GM18870 (cell line): ENCODE measurements at regions not wholly inside any gene's neighbourhood (a gene's known extent, or its start where the extent isn't known, plus 50 kb on each side); places are given as distances from the start of the nearest gene placed in this dataset.
A peak's percentile ranks its signal among the peaks of the same experiment; 100 is the strongest.

Source experiments
- ATAC-seq: cut with Tn5 transposase; IDR thresholded peaks from one replicate; pipeline ENCODE4 v1.9.1; 2021; ENCODE audit warnings: moderate library complexity; ENCODE audit not compliant: unreplicated experiment

DNA sequence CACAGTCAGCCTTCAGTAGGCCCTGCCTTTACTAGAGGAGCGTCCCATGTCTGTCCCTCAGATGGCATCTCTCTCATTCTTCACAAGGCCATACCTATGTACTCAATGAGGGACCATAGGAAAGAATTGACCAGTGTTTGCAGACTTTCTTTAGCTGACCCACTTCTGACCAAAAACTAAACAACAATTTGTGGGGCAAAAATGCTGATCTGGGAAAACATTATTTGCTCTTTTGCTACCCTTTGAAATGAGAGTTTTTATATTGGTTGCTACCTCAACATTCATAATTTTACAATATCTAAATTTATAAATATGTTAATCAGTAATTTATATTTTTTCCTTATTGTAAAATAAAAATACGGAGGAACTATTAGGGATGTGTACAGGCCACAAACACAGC, 539.4 kb upstream of the GJE1 start:
- no peak for ATAC-seq

DNA sequence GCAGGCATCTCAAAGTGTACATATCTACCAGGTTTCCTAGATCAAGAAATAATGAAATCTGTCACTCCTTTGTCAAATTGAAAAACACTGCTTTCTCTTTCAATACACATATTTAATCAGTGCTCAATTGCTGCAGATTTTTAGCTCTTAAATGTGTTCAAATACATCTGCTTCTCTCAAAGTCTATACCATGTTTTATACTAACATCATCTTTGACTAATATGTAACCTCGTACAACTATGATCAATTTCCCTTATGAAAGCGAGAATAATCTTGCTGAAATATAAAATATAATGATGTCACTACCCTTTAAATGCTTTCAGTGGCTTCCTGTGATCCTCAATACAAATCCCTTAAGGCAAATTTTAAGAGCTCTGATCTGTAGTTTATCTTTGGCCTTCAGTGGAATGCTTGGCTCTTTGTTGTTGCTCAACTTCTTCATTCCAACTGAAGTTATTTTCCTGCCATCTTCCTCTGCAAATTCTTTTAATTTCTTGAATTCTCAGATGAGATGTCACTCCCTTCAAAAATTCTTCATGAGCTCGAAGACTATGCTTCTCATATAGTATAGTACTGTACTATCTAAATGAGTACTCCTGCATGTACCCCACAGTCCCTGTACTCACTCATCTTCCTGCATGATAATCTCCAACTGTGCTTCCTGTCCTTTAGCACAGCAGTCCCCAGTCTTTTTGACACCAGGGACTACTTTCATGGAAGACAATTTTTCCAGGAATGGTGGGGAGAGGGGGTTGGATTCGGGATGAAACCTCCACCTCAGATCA, 545.1 kb upstream of the GJE1 start:
- ATAC-seq = no peak

DNA sequence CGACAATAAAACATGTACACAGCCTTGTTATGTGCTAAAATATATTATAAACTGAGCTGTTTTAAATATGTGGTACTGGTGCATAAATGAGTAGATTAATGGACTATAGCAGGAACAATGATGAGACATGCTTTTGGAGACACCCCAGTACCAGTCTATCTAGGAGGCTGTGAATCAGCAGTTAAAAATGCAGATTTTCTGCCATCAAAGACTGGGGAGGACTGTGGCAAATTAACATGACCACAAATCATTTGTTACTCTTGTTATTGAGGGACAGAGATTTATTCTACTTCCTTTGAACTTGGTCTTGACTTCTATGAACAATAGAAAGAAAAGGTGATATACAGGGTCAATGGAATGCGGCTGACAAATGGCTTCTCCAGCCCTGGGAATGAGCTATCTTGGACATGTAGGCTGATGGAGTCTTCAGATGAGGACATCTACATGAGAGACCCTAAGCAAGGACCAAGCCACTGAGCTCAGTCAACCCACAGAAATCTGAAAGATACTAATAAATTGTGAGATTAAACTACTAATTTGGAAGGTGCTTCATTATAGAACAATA, 551.7 kb upstream of the GJE1 start:
- no peak for ATAC-seq

DNA sequence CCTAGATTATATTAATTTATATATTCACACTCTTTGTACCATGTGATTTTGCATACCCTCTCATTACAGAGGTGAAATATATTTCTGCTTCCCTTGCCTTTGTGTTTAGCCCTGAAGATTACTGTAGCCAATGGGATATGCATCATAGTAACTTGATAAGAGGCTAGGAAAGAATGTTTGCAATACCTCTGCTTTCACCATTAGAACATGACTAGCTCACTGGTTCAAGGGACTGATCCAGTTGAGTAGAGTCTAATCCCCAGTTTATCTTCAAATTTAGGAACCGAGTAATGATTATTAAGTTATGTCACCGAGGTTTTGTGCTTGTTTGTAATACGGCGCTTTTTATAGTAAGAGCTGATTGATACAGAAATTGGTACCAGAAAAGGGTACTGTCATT, 552.6 kb upstream of the GJE1 start:
- no peak for ATAC-seq

DNA sequence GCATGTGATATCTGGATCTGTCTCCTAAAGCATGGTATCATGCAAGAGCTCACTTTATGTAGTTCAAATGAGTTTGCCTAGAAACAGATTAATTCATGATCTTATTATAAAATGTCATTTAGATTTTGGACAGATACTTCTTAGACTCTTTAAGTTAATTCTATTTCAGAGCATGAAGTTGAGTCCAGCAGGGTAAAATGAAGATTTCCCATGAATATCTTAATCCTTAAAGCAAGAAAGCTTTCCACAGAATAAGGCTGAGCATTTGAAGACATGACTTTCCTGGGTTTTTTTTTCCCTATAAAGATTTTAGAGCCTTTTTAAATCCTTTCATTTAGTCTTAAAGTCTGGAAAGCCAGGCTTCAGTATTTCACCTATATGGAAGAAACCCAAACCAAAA, 556.0 kb upstream of the GJE1 start:
- ATAC-seq = no peak

DNA sequence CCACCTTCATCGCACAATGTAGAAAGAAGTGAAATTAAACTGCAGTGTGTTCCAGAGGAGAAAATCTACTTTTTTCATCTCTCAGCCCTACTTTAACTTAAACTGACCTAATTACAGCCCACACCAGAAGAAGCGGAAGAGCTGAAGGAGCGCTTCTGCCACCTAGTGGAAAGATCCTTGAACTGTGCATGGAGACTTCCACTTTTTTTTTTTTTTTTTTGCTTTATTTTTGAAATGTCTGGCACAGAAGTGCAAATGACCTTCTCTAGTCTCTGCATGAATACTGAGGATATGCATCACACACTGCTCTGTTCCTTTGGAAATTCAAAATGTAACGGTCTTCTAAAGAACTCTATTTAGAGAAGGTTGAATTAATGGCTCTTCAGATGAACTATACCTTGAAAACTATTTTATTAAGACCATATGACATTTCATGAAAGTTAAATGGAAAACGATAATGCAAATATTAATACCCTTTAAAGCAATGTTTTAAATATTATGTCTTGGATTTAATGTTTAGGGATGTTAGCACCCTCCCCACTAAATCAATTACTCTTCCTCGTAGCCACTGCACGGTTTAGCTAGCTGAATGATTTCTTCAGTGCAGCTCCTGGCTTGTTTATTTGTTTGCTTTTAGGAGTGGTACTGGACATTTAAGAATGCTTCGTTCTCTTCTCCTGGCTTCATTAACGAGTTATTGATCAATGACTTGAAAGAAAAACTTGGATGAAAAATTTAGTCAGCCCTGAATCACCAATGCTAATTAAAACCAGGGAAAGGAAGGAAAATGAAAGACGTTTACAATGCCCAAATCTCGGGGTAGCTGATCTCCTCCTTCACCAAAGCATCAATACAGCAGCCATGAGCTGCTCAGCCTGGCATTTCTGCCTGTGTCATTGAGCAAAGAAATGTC, 569.6 kb upstream of the GJE1 start:
- ATAC-seq = peak; percentile 91

DNA sequence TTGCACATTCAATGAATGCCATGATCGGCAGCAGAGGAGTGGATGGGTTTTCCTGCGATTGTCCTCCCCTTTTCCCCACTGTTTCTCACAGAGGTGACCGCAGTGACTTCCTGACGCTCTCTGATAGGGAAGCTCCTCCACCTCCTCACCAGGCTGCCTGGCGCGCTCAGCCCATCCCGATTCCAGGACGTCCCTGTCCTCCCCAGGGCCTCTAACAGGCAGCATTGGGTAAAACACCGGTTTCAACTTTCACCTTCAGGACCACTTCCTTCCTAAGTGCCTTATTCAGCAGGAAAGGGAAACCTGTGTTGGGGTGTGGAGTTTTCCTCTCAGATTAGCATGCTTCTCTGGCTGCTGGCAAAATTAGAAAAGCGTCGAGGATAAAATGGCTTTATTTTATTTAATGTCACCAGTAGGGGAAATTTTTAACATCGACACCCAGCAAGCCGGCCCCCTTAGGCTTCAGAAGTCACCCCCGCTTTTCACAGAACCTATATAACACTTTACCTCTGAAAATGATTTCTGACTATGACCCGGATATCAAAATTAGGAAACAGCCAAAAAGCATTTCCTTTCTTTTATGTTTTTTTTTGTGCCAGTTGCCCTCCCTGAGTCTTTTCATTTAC, 570.4 kb upstream of the GJE1 start:
- no peak for ATAC-seq

DNA sequence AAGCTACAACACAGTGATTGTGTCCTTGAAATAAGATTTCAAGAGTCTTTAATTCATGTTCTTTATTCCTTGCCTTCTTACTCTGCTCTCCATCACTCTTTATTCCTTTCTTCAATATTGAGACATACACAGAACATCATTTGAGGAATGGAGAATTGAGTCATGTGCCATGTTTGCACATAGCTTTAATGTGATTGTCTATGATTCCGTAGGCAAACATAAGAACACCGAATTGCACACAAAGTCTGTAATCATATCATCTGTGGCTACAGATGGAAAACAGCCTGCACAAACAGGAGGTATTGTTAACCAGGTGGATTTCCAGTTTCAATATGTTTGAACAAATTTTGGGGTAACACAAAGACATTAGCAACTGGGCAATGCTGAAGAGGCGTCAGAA, 571.6 kb upstream of the GJE1 start:
- ATAC-seq = no peak

DNA sequence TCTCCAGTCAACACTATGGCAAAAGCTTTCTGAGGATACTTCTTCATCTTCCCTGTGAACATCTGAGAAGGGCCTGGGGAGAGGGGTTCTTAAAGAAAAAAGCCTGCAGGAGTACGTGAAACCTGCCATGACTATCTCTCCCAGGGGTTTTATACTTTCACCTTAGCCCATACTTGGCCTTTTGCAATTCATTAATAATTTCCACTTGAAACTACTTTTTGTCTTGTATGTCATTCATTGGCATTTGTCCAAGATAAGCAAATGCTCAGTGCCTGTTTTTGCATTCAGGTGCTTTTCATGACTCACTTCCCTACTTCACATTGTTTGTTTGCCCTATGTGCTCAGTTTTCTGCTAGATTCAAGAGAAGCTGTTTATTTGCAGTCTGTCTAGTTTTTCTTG, 580.3 kb upstream of the GJE1 start:
- ATAC-seq = peak; percentile 84

DNA sequence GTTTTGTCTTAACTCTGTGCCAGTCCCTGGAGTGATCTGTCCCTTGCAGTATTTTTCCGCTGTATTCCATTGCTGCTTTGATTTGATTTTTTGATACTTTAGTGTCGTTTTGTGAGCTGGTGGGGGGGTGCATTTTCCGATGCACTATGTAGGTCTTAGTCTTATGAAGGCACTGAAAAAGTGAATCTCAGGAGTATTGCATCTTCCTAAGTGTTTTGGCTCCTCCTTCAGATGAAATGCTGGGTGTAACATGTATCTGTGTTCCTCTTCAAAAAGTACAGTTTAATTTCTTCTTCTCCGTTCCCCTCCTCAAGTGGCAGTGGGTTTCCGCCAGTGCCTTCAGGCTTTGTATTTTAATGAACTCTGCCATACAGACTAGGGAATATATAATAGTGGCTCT, 580.7 kb upstream of the GJE1 start:
- ATAC-seq = no peak

DNA sequence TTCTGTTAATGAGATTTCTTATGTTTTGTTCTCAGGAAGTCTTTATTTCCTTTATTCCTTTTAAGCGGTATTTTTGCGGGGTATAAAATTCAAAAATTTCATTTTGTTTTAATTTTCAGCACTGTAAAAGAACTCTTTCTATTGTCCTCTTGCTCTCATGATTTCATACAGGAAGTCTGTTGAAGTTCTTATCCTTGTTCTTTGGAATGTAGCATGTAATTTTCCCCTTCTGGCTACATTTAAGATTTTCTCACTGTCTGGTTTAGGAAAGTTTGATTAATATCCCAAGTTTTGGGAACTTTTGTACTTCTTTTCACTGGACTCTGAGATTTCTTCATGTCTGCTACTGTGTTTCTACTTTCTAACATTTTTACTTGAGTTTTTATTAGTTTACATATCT, 581.4 kb upstream of the GJE1 start:
- ATAC-seq = no peak

DNA sequence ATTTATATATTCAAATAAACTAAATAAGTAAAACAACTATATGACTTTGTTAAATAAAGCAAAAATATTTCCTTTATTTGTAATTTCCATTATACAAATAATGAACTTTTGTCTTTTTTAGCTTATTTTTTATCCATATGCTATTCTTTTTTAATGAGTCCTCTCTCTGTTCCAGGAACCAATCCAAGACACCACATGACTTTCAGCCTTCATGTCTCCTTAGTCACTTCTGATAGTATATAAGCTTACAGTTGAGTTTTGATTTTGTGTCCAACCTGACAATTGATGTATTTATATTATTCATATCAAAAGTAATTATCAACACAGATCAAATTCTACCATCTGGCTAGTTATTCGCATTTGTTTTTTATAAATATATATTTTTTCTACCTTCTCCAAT, 582.3 kb upstream of the GJE1 start:
- ATAC-seq = no peak

DNA sequence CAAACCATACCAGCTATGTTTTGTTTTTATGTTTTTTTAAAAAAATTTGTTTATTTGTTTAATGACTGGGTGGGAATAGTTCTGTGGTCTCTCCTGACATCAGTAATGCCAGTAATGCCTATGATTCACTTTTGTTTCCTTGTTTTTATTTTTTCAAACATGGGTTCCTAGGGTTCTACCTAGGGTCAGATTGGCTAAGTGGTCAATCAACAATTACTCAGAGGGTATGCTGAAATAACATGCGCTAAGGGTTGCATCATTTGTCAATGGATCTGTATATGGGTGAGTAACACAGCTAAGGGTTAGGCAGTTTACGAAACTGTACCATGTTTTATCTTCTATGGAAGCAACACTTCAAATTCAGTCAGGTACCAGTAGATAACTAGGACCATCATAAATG, 583.8 kb upstream of the GJE1 start:
- ATAC-seq = no peak

DNA sequence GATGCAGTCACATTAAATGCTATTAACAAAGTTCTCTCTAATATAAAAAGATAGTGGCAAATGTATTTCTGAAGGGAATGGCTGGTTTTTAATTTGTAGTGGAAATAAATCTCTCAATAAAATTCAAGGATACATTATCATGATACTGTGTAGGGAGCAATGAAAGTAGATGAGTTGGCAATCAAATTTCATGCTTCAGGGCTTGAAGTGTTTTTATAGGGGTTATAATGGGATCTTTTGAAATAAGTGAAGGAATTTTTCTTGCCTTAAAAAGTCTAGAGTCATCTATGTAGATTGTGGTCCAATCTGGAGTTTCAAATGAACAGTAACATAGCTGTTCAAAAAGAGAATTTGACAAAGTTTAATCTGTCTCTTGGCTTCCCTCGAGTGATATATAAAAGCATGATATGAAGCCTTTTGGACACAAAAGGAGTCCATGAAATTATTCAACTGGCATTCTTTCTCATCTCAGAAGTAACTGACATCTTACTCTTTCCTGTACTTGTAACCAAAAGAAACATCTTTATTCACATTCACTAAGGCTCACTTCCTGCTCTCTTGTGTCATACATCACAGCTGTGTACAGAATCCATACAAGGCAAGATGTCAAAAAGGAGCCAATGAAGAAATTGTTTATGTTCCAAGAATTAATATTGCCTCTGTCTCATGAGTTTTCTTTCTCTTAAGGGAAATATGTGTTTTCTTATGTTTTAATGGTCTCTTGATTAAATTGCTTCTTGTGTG, 591.0 kb upstream of the GJE1 start:
- ATAC-seq = no peak

DNA sequence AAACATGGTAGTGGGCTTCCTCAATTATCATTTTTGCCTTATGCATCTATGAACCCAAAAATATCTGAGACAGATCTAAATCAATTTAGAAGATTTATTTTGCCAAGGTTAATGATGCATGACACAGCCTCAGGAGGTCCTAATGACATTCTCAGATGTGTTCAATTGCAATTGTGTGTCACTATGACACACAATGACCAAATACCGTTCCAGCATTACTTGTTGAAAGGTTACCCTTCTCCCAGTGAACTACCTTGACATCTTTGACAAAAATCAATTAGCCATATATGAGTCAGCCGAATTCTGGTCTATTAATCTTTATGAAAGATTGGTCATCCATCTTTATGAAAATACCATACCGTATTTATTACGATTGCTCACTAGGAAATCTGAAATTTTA, 592.5 kb upstream of the GJE1 start:
- no peak for ATAC-seq

DNA sequence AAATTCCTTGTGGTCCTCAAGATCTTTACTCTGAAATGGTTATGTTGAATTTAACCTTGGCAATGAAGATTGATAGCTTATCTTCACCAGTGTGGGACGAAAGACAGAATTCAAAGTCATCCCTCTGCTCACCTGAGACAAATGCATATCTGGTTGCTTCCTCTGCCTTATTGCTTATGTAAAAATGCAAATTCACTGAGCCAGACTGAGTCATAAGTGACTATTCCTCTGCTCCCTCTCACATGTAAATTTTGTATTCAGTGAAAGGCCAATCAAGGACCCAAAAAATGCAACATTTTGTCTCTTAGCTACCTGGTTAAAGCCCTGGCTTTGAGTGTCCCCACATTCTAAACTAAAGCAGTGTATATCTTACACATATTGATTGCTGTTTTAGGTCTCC, 593.1 kb upstream of the GJE1 start:
- no peak for ATAC-seq

DNA sequence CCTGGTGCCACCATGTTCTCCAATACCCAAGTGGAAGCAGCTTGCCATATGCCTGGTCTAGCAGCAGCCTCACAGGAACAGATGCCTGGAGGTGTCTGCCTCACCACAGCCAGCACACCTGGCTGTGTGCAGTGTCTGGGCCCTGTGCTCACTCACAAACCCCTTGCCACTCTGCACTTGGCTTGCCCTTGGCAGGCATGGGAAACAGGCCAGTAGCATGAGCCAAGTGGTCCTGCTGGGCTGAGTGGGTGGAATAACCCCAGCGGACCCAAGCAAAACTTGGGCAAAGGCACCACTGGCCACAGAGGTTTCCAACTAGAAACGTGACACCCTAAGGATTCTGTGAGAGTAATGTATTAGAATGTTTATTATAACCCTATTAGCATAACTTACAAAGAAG, 600.5 kb upstream of the GJE1 start:
- ATAC-seq = no peak

DNA sequence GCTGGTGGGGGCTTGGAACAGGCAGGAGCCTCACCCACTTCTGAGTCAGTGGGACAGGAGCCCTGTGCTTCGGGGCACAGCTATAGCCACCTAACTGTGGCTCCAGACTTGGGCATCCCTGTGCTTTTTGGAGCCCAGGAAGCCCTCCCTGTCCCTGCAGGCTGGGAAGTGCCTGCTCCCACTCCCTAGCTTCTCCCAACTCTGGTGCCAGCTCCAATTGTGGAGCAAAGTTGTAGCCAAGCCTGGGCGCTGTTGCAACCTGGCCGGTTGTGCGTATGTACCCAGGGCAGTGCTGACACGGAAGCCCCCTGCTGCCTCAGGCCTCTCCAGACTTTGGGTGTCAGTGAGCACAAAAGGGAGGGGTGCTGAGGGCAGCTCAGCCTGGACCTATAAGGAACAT, 601.7 kb upstream of the GJE1 start:
- ATAC-seq = no peak

DNA sequence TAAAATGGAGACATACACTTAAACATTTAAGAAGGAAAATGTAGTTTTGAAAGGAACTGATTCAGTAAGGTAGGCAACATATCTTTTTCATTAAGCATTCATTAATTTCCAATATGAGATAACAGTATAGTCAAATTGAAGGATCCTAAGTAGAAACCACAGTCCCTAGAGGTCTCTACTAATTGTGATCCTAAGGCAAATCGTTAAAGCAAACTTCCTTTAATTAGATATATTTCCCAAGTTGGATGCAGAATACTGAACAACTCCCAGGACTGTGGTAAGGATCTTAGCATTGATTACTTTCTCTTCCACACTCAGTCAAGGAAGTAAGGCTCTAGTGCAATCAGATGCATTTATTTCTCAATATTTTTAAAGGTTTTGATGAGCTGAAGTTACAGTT, 604.1 kb upstream of the GJE1 start:
- ATAC-seq = no peak

DNA sequence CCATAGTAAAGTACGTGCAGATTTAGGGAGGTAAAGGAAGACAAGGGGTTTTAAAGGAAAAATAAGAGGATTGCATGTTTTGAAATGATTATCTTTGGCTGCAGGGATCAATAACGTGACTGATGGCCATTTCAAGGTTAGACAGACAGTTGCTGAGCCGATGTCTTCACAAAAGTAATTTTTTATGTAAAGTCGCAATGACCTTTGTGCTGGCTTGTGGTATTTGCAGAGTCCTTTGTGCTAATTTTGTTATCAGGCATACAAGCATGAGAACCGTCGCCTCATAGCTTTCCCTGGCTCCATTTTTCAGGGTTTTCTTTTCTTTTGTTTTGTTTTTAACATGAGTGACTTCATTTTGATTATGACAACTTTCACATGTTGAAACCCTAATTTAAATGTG, 605.7 kb upstream of the GJE1 start:
- ATAC-seq = no peak

DNA sequence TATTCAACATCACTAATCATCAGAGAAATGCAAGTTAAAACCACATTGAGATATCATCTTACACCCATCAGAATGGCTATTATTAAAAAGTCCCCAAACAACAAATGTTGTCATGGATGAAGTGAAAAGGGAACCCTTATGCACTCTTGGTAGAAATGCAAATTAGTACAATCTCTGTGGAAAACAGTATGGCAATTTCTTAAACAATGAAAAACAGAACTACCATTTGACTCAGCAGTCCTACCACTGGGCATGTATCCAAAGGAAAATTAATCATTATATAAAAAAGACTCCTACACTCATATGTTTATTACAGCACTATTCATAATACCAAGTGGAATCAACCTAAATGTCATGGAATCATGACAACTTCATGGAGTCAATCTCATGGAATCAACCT, 611.3 kb upstream of the GJE1 start:
- no peak for ATAC-seq
